ENCODE measurements at regions not wholly inside any gene's neighbourhood (a gene's known extent, or its start where the extent isn't known, plus 50 kb on each side); places are given as distances from the start of the nearest gene placed in this dataset.

DNA sequence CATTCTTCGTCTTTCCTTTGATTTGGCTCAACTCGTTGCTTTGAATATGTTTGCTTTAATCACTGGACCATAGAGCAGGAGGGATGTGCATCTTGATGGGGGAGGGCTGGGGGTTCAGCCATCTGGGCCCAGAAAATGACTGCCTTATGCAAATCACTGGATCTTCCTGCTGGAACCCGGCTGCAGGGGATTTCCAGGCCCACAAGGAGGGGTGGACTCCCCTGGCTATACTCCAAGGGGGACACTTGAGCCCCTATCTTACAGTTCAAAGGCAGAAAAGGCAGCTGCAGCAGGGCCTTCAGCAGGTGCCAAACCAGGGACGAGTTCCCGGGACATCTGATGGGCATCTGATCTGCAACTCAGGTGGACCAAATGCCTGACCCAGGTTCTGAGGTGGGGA is 122.5 kb downstream of the DICER1 start:
- ATAC-seq: no peak

DNA sequence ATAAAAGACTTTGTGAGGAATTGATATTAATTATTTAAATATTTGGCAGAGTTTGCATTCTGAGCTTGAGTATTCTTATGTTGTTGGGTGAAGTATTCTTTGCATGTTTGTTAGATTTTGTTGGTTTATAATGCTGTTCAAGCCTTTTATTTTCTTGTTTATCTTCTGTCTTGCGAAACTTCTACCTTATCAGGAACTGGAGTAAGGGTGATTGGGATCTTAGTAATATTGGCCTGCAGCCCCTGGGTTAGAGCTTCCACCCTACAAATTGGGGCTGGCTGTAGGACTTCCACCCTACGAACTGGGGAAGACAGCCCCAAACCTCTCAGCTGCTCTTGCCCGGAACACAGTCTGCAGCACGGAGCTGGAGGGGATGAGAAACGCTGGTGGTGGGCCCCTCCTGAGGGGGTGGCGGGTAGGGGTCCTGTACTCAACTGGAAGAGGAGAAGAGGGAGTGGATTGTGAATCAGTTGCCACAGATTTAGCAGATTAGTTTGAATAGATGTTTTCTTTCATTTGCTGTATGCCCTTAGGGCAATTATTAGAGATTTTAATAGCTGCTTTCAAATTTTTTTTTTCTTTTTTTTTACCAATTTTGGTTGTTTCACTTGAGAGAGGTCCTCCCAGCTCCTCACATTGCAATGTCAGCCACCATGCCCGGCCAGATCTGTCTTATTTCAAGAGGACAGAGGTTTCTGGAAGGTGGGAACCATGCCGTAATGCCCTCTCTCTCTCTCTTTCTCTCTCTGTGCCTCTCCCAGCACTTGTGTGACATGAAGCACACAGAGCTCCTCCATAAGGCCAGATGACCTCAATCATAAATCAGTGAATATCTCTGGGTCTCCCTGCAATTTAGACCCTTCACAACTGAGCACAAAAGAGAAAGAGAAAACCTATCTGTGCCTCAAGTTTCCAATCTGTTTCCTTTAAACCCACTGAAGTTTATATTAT is 123.4 kb downstream of the DICER1 start:
- TF ChIP-seq ZNF565 (CRISPR knock-in tag; conservative IDR thresholded peaks at IDR 0.05; ENCODE audit: low read depth): no peak
- TF ChIP-seq PPARA (CRISPR knock-in tag; IDR thresholded peaks at IDR 0.05; ENCODE audit: borderline replicate concordance): no peak
- no peak for TF ChIP-seq SNAI2 (CRISPR knock-in tag; IDR thresholded peaks at IDR 0.05)
- TF ChIP-seq TOX (CRISPR knock-in tag; IDR thresholded peaks at IDR 0.05; ENCODE audit: borderline replicate concordance): no peak
- TF ChIP-seq ZFP30 (CRISPR knock-in tag; IDR thresholded peaks at IDR 0.05): no peak
- no peak for TF ChIP-seq TCF4 (CRISPR knock-in tag; IDR thresholded peaks at IDR 0.05; ENCODE audit: borderline replicate concordance)
- TF ChIP-seq GLIS3 (CRISPR knock-in tag; IDR thresholded peaks at IDR 0.05): no peak
- TF ChIP-seq BACH2 (CRISPR knock-in tag; IDR thresholded peaks at IDR 0.05; ENCODE audit: borderline replicate concordance): no peak
- TF ChIP-seq RARB (CRISPR knock-in tag; IDR thresholded peaks at IDR 0.05): no peak
- no peak for TF ChIP-seq ZNF70 (CRISPR knock-in tag; IDR thresholded peaks at IDR 0.05)
- no peak for ATAC-seq

More for the DNA sequence above, 122.5 kb downstream of the DICER1 start:
- TF ChIP-seq PPARA (CRISPR knock-in tag; IDR thresholded peaks at IDR 0.05; ENCODE audit: borderline replicate concordance) (no peak), RARB (CRISPR knock-in tag; IDR thresholded peaks at IDR 0.05) (no peak), ZNF565 (CRISPR knock-in tag; conservative IDR thresholded peaks at IDR 0.05; ENCODE audit: low read depth) (no peak), CSDC2 (CRISPR knock-in tag; IDR thresholded peaks at IDR 0.05) (no peak), OSR1 (CRISPR knock-in tag; IDR thresholded peaks at IDR 0.05) (no peak), ZNF70 (CRISPR knock-in tag; IDR thresholded peaks at IDR 0.05) (no peak), GLIS3 (CRISPR knock-in tag; IDR thresholded peaks at IDR 0.05) (no peak), TCF4 (CRISPR knock-in tag; IDR thresholded peaks at IDR 0.05; ENCODE audit: borderline replicate concordance) (no peak), ISL1 (CRISPR knock-in tag; IDR thresholded peaks at IDR 0.05) (no peak), TOX (CRISPR knock-in tag; IDR thresholded peaks at IDR 0.05; ENCODE audit: borderline replicate concordance) (no peak), SNAI2 (CRISPR knock-in tag; IDR thresholded peaks at IDR 0.05) (no peak), ZC3H10 (CRISPR knock-in tag; IDR thresholded peaks at IDR 0.05) (no peak)
- TF ChIP-seq, protein P1, sequence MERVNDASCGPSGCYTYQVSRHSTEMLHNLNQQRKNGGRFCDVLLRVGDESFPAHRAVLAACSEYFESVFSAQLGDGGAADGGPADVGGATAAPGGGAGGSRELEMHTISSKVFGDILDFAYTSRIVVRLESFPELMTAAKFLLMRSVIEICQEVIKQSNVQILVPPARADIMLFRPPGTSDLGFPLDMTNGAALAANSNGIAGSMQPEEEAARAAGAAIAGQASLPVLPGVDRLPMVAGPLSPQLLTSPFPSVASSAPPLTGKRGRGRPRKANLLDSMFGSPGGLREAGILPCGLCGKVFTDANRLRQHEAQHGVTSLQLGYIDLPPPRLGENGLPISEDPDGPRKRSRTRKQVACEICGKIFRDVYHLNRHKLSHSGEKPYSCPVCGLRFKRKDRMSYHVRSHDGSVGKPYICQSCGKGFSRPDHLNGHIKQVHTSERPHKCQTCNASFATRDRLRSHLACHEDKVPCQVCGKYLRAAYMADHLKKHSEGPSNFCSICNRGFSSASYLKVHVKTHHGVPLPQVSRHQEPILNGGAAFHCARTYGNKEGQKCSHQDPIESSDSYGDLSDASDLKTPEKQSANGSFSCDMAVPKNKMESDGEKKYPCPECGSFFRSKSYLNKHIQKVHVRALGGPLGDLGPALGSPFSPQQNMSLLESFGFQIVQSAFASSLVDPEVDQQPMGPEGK (CRISPR knock-in tag; IDR thresholded peaks at IDR 0.05; ENCODE audit: borderline replicate concordance): no peak
- TF ChIP-seq, protein P2, sequence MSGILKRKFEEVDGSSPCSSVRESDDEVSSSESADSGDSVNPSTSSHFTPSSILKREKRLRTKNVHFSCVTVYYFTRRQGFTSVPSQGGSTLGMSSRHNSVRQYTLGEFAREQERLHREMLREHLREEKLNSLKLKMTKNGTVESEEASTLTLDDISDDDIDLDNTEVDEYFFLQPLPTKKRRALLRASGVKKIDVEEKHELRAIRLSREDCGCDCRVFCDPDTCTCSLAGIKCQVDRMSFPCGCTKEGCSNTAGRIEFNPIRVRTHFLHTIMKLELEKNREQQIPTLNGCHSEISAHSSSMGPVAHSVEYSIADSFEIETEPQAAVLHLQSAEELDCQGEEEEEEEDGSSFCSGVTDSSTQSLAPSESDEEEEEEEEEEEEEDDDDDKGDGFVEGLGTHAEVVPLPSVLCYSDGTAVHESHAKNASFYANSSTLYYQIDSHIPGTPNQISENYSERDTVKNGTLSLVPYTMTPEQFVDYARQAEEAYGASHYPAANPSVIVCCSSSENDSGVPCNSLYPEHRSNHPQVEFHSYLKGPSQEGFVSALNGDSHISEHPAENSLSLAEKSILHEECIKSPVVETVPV (CRISPR knock-in tag; IDR thresholded peaks at IDR 0.05): no peak
- TF ChIP-seq, protein P3, sequence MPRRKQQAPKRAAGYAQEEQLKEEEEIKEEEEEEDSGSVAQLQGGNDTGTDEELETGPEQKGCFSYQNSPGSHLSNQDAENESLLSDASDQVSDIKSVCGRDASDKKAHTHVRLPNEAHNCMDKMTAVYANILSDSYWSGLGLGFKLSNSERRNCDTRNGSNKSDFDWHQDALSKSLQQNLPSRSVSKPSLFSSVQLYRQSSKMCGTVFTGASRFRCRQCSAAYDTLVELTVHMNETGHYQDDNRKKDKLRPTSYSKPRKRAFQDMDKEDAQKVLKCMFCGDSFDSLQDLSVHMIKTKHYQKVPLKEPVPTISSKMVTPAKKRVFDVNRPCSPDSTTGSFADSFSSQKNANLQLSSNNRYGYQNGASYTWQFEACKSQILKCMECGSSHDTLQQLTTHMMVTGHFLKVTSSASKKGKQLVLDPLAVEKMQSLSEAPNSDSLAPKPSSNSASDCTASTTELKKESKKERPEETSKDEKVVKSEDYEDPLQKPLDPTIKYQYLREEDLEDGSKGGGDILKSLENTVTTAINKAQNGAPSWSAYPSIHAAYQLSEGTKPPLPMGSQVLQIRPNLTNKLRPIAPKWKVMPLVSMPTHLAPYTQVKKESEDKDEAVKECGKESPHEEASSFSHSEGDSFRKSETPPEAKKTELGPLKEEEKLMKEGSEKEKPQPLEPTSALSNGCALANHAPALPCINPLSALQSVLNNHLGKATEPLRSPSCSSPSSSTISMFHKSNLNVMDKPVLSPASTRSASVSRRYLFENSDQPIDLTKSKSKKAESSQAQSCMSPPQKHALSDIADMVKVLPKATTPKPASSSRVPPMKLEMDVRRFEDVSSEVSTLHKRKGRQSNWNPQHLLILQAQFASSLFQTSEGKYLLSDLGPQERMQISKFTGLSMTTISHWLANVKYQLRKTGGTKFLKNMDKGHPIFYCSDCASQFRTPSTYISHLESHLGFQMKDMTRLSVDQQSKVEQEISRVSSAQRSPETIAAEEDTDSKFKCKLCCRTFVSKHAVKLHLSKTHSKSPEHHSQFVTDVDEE (CRISPR knock-in tag; IDR thresholded peaks at IDR 0.05): no peak
- TF ChIP-seq, protein P4, sequence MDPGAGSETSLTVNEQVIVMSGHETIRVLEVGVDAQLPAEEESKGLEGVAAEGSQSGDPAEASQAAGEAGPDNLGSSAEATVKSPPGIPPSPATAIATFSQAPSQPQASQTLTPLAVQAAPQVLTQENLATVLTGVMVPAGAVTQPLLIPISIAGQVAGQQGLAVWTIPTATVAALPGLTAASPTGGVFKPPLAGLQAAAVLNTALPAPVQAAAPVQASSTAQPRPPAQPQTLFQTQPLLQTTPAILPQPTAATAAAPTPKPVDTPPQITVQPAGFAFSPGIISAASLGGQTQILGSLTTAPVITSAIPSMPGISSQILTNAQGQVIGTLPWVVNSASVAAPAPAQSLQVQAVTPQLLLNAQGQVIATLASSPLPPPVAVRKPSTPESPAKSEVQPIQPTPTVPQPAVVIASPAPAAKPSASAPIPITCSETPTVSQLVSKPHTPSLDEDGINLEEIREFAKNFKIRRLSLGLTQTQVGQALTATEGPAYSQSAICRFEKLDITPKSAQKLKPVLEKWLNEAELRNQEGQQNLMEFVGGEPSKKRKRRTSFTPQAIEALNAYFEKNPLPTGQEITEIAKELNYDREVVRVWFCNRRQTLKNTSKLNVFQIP (CRISPR knock-in tag; IDR thresholded peaks at IDR 0.05; ENCODE audit: borderline replicate concordance, low read depth): no peak

DNA sequence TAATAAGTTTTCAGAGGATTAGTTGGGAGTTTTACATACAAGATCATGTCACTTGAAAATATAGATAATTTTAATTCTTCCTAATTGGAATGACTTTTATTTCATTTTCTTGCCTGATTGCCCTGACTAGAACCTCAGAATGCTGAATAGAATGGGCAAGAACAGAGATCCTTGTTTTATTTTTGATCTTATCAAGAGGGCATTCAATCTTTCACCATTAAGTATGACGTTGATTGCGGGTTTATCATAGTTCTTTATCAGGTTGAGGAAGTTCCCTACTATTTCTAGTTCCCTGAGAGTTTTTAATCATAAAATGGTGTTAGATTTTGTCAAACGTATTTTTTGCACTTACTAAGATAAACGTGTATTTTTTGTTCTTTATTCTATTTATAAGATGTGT is 124.3 kb downstream of the DICER1 start:
- peak; percentile 39; the same call in 1 of the 2 replicates for TF ChIP-seq ISL1 (CRISPR knock-in tag; IDR thresholded peaks at IDR 0.05)
- TF ChIP-seq ZNF565 (CRISPR knock-in tag; conservative IDR thresholded peaks at IDR 0.05; ENCODE audit: low read depth): no peak
- TF ChIP-seq, protein P4 (CRISPR knock-in tag; IDR thresholded peaks at IDR 0.05; ENCODE audit: borderline replicate concordance, low read depth): no peak
- ATAC-seq: no peak
